IMR-90 (cell line): ENCODE measurements at regions not wholly inside any gene's neighbourhood (a gene's known extent, or its start where the extent isn't known, plus 50 kb on each side); places are given as distances from the start of the nearest gene placed in this dataset.

ENCODE experiments used
- BHLHE40 ChIP-seq: fragments of 150-350 bp; IDR thresholded peaks from 2 replicates; pipeline ENCODE4 v1.6.1; 2016; ENCODE audit warnings: mild to moderate bottlenecking, low read depth, low read length
- CEBPB ChIP-seq: IDR thresholded peaks from 2 replicates; pipeline ENCODE4 v1.6.1; 2012; ENCODE audit warnings: low read depth, low read length, improper control_type of control experiment
- CHD1 ChIP-seq: IDR thresholded peaks from 2 replicates; pipeline ENCODE4 v1.6.1; 2012; ENCODE audit warnings: low read depth, low read length, improper control_type of control experiment
- MAFK ChIP-seq: IDR thresholded peaks from 2 replicates; pipeline ENCODE4 v1.6.1; 2012; ENCODE audit warnings: low read depth, low read length, improper control_type of control experiment
- MAZ ChIP-seq: IDR thresholded peaks from 2 replicates; pipeline ENCODE4 v1.6.1; 2012; ENCODE audit warnings: low read depth, mild to moderate bottlenecking, low read length, improper control_type of control experiment, moderate library complexity, borderline replicate concordance
- POLR2A ChIP-seq: IDR thresholded peaks from 2 replicates; pipeline ENCODE4 v1.6.1; 2012; ENCODE audit warnings: mild to moderate bottlenecking, low read depth, low read length
- RAD21 ChIP-seq: IDR thresholded peaks from 2 replicates; pipeline ENCODE4 v1.6.1; 2012; ENCODE audit warnings: low read length, improper control_type of control experiment
- RCOR1 ChIP-seq: IDR thresholded peaks from 2 replicates; pipeline ENCODE4 v1.6.1; 2012; ENCODE audit warnings: mild to moderate bottlenecking, low read length, improper control_type of control experiment; ENCODE audit not compliant: insufficient replicate concordance
- RFX5 ChIP-seq: IDR thresholded peaks from 2 replicates; pipeline ENCODE4 v1.8.0; 2012; ENCODE audit warnings: low read depth, mild to moderate bottlenecking, low read length, moderate library complexity
- TF ChIP-seq, protein P1 (sequence below): conservative IDR thresholded peaks from 2 replicates; pipeline ENCODE4 v1.5.1; 2012; ENCODE audit warnings: mild to moderate bottlenecking, low read depth, low read length, improper control_type of control experiment
- TF ChIP-seq, protein P2 (sequence below): fragments of 150-350 bp; IDR thresholded peaks from 2 replicates; pipeline ENCODE4 v1.6.1; 2017; ENCODE audit warnings: mild to moderate bottlenecking, antibody characterized with exemption, low read length, low read depth
- TF ChIP-seq, protein P3 (sequence below): fragments of 150-350 bp; IDR thresholded peaks from 2 replicates; pipeline ENCODE4 v1.6.1; 2016; ENCODE audit warnings: low read depth, mild to moderate bottlenecking, low read length, moderate library complexity, borderline replicate concordance

DNA sequence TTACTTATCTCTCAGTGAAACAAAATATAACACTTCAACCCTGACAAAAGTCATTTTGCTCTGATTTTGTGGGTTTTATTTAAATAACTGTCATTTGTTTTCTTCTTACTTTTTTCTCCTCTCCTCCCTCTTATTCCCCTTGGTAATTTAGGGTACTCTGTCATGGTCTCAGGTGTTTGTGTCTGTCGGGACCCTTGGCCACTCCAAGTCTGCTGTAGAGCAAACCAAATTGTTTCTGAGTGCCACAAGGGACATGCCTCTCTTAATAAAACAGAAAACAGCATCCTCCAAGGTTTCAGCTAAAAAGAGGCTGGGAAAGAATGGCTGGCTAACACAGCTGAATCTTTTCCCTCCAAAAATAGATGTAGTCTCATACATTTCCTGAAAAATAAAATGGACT, 573.1 kb upstream of the KLF12 start:
- TF ChIP-seq POLR2A (no peak), RAD21 (no peak), CEBPB (no peak), RFX5 (no peak), MAZ (no peak), BHLHE40 (no peak), MAFK (no peak), CHD1 (no peak), RCOR1 (no peak)
- TF ChIP-seq, protein P1, sequence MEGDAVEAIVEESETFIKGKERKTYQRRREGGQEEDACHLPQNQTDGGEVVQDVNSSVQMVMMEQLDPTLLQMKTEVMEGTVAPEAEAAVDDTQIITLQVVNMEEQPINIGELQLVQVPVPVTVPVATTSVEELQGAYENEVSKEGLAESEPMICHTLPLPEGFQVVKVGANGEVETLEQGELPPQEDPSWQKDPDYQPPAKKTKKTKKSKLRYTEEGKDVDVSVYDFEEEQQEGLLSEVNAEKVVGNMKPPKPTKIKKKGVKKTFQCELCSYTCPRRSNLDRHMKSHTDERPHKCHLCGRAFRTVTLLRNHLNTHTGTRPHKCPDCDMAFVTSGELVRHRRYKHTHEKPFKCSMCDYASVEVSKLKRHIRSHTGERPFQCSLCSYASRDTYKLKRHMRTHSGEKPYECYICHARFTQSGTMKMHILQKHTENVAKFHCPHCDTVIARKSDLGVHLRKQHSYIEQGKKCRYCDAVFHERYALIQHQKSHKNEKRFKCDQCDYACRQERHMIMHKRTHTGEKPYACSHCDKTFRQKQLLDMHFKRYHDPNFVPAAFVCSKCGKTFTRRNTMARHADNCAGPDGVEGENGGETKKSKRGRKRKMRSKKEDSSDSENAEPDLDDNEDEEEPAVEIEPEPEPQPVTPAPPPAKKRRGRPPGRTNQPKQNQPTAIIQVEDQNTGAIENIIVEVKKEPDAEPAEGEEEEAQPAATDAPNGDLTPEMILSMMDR, result no peak
- TF ChIP-seq, protein P2, sequence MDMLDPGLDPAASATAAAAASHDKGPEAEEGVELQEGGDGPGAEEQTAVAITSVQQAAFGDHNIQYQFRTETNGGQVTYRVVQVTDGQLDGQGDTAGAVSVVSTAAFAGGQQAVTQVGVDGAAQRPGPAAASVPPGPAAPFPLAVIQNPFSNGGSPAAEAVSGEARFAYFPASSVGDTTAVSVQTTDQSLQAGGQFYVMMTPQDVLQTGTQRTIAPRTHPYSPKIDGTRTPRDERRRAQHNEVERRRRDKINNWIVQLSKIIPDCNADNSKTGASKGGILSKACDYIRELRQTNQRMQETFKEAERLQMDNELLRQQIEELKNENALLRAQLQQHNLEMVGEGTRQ, result no peak
- TF ChIP-seq, protein P3, sequence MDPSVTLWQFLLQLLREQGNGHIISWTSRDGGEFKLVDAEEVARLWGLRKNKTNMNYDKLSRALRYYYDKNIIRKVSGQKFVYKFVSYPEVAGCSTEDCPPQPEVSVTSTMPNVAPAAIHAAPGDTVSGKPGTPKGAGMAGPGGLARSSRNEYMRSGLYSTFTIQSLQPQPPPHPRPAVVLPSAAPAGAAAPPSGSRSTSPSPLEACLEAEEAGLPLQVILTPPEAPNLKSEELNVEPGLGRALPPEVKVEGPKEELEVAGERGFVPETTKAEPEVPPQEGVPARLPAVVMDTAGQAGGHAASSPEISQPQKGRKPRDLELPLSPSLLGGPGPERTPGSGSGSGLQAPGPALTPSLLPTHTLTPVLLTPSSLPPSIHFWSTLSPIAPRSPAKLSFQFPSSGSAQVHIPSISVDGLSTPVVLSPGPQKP, result no peak
